Naive thymus-derived CD4-positive, alpha-beta T cell (primary cell): ENCODE measurements at regions not wholly inside any gene's neighbourhood (a gene's known extent, or its start where the extent isn't known, plus 50 kb on each side); places are given as distances from the start of the nearest gene placed in this dataset.

Experiments used
- ATAC-seq: fragments of 150-1000 bp; cut with Tn5 transposase; 2 replicates; pipeline ENCODE4 v1.10.0; 2021; ENCODE audit warnings: mild to moderate bottlenecking, moderate library complexity
- CTCF ChIA-PET: fragments of 350-600 bp; sonication (Branson Sonifier 250); formaldehyde crosslinking; loops from one replicate; lab custom pipeline; 2021; ENCODE audit warnings: antibody characterized with exemption; lab: Charles Lee
- POLR2A ChIA-PET: fragments of 350-600 bp; sonication (Branson Sonifier 250); formaldehyde crosslinking; loops from one replicate; lab custom pipeline; 2021; ENCODE audit warnings: antibody characterized with exemption, inconsistent platforms; lab: Charles Lee
- DNase-seq, 9 donors: peaks; one replicate each; pipeline versions ENCODE4 v3.0.0 to v3.0.0-alpha.2; 2020 to 2022; ENCODE audit warnings: mixed read lengths in 1 of 9
- H3K27ac ChIP-seq: one replicate; pipeline ENCODE4 v1.7.0; 2013; ENCODE audit warnings: mild to moderate bottlenecking, low read depth, low read length, moderate library complexity
- H3K27me3 ChIP-seq, 2 donors: one replicate each; pipeline ENCODE4 v1.7.0; 2013; ENCODE audit warnings: low read length in 2 of 2, mild to moderate bottlenecking in 2 of 2, moderate library complexity in 2 of 2; ENCODE audit not compliant: control insufficient read depth in 2 of 2, insufficient read depth in 2 of 2
- H3K36me3 ChIP-seq, 3 experiments: 1 replicate in 2 of 3; 2 replicates in 1 of 3; pipeline ENCODE4 v1.7.0; 2013; ENCODE audit warnings: low read length in 3 of 3, mild to moderate bottlenecking in 3 of 3, moderate library complexity in 1 of 3; ENCODE audit not compliant: insufficient read depth in 3 of 3, control insufficient read depth in 2 of 3
- H3K4me1 ChIP-seq, 2 donors: one replicate each; pipeline ENCODE4 v1.7.0; 2013; ENCODE audit warnings: low read length in 2 of 2, mild to moderate bottlenecking in 2 of 2, moderate library complexity in 1 of 2; ENCODE audit not compliant: control insufficient read depth in 2 of 2, insufficient read depth in 2 of 2
- H3K4me3 ChIP-seq: 2 replicates; pipeline ENCODE4 v1.7.0; 2013; ENCODE audit warnings: mild to moderate bottlenecking, low read length
- H3K9me3 ChIP-seq, 3 experiments: 1 replicate in 2 of 3; 2 replicates in 1 of 3; pipeline ENCODE4 v1.7.0; 2013; ENCODE audit warnings: low read length in 3 of 3; ENCODE audit not compliant: control insufficient read depth in 2 of 3
- H3K27ac Mint-ChIP-seq, 9 donors: one replicate each; pipeline ENCODE4 v1.8.0; 2020 to 2022; ENCODE audit warnings: mixed read lengths in 9 of 9, mild to moderate bottlenecking in 8 of 9, moderate library complexity in 5 of 9, inconsistent platforms in 2 of 9
- H3K27me3 Mint-ChIP-seq, 5 donors: one replicate each; pipeline ENCODE4 v1.8.0; 2021 to 2022; ENCODE audit warnings: mixed read lengths in 5 of 5, mild to moderate bottlenecking in 1 of 5
- H3K36me3 Mint-ChIP-seq, 5 donors: one replicate each; pipeline ENCODE4 v1.8.0; 2020 to 2022; ENCODE audit warnings: mixed read lengths in 5 of 5, mild to moderate bottlenecking in 3 of 5, inconsistent platforms in 1 of 5
- H3K4me1 Mint-ChIP-seq, 7 donors: one replicate each; pipeline ENCODE4 v1.8.0; 2020 to 2022; ENCODE audit warnings: mixed read lengths in 7 of 7, mild to moderate bottlenecking in 3 of 7, inconsistent platforms in 1 of 7
- H3K4me3 Mint-ChIP-seq, 10 donors: one replicate each; pipeline ENCODE4 v1.8.0; 2020 to 2022; ENCODE audit warnings: mild to moderate bottlenecking in 10 of 10, mixed read lengths in 10 of 10, moderate library complexity in 6 of 10, inconsistent platforms in 2 of 10
- H3K9me3 Mint-ChIP-seq, 11 donors: one replicate each; pipeline ENCODE4 v1.8.0; 2020 to 2022; ENCODE audit warnings: mixed read lengths in 11 of 11, mild to moderate bottlenecking in 4 of 11, inconsistent platforms in 1 of 11, moderate library complexity in 1 of 11
- intact Hi-C, 2 donors: fragments of 100-400 bp; cut with micrococcal nuclease; formaldehyde crosslinking; loops; one replicate each; pipeline ENCODE4 v1.15.1; 2023

GRCh38 chr1:218171302-218171893 is 113.7 kb upstream of the RRP15 start:
- Histone ChIP-seq H3K27me3 (no peaks in the 10 kb centered on the region), H3K4me1 (no peaks in the 10 kb centered on the region), H3K4me3 (no peak overlapping the region), H3K27ac (no peak overlapping the region), H3K9me3 (no peaks in the 10 kb centered on the region), H3K36me3 (no peaks in the 10 kb centered on the region)
- intact Hi-C loops: loop anchor here in 1 of 2 donors (5.0 kb wide), 1 partner anchor 1124 kb away; no protein-coding TSS in a partner anchor
- CTCF ChIA-PET: no interaction called here
- DNase-seq (no peak), ATAC-seq (no peak)
- H3K27me3 Mint-ChIP-seq: peaks cover 20 to 59% (median 29%) of the 10 kb centered on the region in 5 donors
- POLR2A ChIA-PET: no interaction called here
- H3K4me3 Mint-ChIP-seq: no peak overlapping the region
- no peaks in the 10 kb centered on the region for H3K36me3 Mint-ChIP-seq
- H3K27ac Mint-ChIP-seq: no peak overlapping the region
- peaks cover 0 to 3% (median 0%) of the 10 kb centered on the region in 11 donors for H3K9me3 Mint-ChIP-seq
- peaks cover 0 to 2% (median 0%) of the 10 kb centered on the region in 7 donors for H3K4me1 Mint-ChIP-seq

GRCh38 chr1:218182455-218182854 is 102.6 kb upstream of the RRP15 start:
- no peak for DNase-seq
- Histone ChIP-seq H3K36me3 (no peaks in the 10 kb centered on the region), H3K27ac (no peak overlapping the region), H3K4me1 (no peaks in the 10 kb centered on the region), H3K4me3 (no peak overlapping the region), H3K27me3 (no peaks in the 10 kb centered on the region), H3K9me3 (no peaks in the 10 kb centered on the region)
- H3K4me1 Mint-ChIP-seq: no peaks in the 10 kb centered on the region
- peaks cover 0 to 18% (median 4%) of the 10 kb centered on the region in 5 donors for H3K27me3 Mint-ChIP-seq
- ChIA-PET POLR2A (no interaction called here), CTCF (no interaction called here)
- H3K36me3 Mint-ChIP-seq: no peaks in the 10 kb centered on the region
- H3K27ac Mint-ChIP-seq: no peak overlapping the region
- ATAC-seq: no peak
- peaks cover 0 to 3% (median 0%) of the 10 kb centered on the region in 11 donors for H3K9me3 Mint-ChIP-seq
- no peak overlapping the region for H3K4me3 Mint-ChIP-seq
- intact Hi-C loops: no loop called here

GRCh38 chr1:218200979-218201378 is 84.1 kb upstream of the RRP15 start:
- ATAC-seq (no peak), DNase-seq (no peak)
- Histone ChIP-seq H3K36me3 (no peaks in the 10 kb centered on the region), H3K27ac (no peak overlapping the region), H3K9me3 (no peaks in the 10 kb centered on the region), H3K27me3 (no peaks in the 10 kb centered on the region), H3K4me1 (no peaks in the 10 kb centered on the region), H3K4me3 (no peak overlapping the region)
- peaks cover 0 to 15% (median 1%) of the 10 kb centered on the region in 11 donors for H3K9me3 Mint-ChIP-seq
- H3K27ac Mint-ChIP-seq: no peak overlapping the region
- CTCF ChIA-PET: no interaction called here
- H3K4me3 Mint-ChIP-seq: no peak overlapping the region
- POLR2A ChIA-PET: no interaction called here
- H3K36me3 Mint-ChIP-seq: no peaks in the 10 kb centered on the region
- intact Hi-C loops: no loop called here
- H3K27me3 Mint-ChIP-seq: peaks cover 0 to 25% (median 0%) of the 10 kb centered on the region in 5 donors
- no peaks in the 10 kb centered on the region for H3K4me1 Mint-ChIP-seq

- H3K27ac Mint-ChIP-seq: no peak overlapping the region
- Histone ChIP-seq H3K9me3 (no peaks in the 10 kb centered on the region), H3K4me1 (no peaks in the 10 kb centered on the region), H3K36me3 (no peaks in the 10 kb centered on the region), H3K27me3 (no peaks in the 10 kb centered on the region), H3K4me3 (no peak overlapping the region), H3K27ac (no peak overlapping the region)
- peaks cover 0 to 15% (median 1%) of the 10 kb centered on the region in 11 donors for H3K9me3 Mint-ChIP-seq
- no peaks in the 10 kb centered on the region for H3K36me3 Mint-ChIP-seq
- H3K27me3 Mint-ChIP-seq: peaks cover 0 to 23% (median 0%) of the 10 kb centered on the region in 5 donors
- no peak overlapping the region for H3K4me3 Mint-ChIP-seq
- CTCF ChIA-PET: no interaction called here
- POLR2A ChIA-PET: no interaction called here
- ATAC-seq (no peak), DNase-seq (no peak)
- intact Hi-C loops: no loop called here
- H3K4me1 Mint-ChIP-seq: no peaks in the 10 kb centered on the region
These were observed 83.5 kb upstream of the RRP15 start for GRCh38 chr1:218201601-218202000.

GRCh38 chr1:218205721-218206120 is 79.4 kb upstream of the RRP15 start:
- no peak for ATAC-seq
- no peaks in the 10 kb centered on the region for H3K4me1 ChIP-seq

GRCh38 chr1:218207194-218207593 is 77.9 kb upstream of the RRP15 start:
- CTCF ChIA-PET: no interaction called here
- H3K27ac ChIP-seq: no peak overlapping the region
- no peaks in the 10 kb centered on the region for H3K36me3 ChIP-seq
- DNase-seq (no peak), ATAC-seq (no peak)
- H3K9me3 Mint-ChIP-seq: peaks cover 0 to 15% (median 1%) of the 10 kb centered on the region in 11 donors
- H3K9me3 ChIP-seq: no peaks in the 10 kb centered on the region
- H3K4me1 ChIP-seq: no peaks in the 10 kb centered on the region
- H3K4me1 Mint-ChIP-seq: no peaks in the 10 kb centered on the region
- no peak overlapping the region for H3K4me3 Mint-ChIP-seq
- POLR2A ChIA-PET: no interaction called here
- H3K27me3 ChIP-seq: no peaks in the 10 kb centered on the region
- no peak overlapping the region for H3K4me3 ChIP-seq
- peaks cover 2 to 33% (median 13%) of the 10 kb centered on the region in 5 donors for H3K27me3 Mint-ChIP-seq
- H3K36me3 Mint-ChIP-seq: no peaks in the 10 kb centered on the region
- H3K27ac Mint-ChIP-seq: no peak overlapping the region
- intact Hi-C loops: no loop called here

More at GRCh38 chr1:218205721-218206120, 79.4 kb upstream of the RRP15 start:
- Histone ChIP-seq H3K4me3 (no peak overlapping the region), H3K27me3 (no peaks in the 10 kb centered on the region), H3K36me3 (no peaks in the 10 kb centered on the region), H3K9me3 (no peaks in the 10 kb centered on the region), H3K27ac (no peak overlapping the region)
- Mint-ChIP-seq H3K27ac (no peak overlapping the region), H3K36me3 (no peaks in the 10 kb centered on the region), H3K4me3 (no peak overlapping the region), H3K27me3 (peaks cover 2 to 29% (median 13%) of the 10 kb centered on the region in 5 donors), H3K9me3 (peaks cover 0 to 15% (median 1%) of the 10 kb centered on the region in 11 donors), H3K4me1 (no peaks in the 10 kb centered on the region)
- intact Hi-C loops: no loop called here
- no peak for DNase-seq
- ChIA-PET CTCF (no interaction called here), POLR2A (no interaction called here)

- Mint-ChIP-seq H3K4me3 (no peak overlapping the region), H3K36me3 (no peaks in the 10 kb centered on the region), H3K27me3 (peaks cover 2 to 43% (median 22%) of the 10 kb centered on the region in 5 donors), H3K9me3 (peaks cover 0 to 6% (median 0%) of the 10 kb centered on the region in 11 donors), H3K4me1 (no peaks in the 10 kb centered on the region), H3K27ac (no peak overlapping the region)
- no peaks in the 10 kb centered on the region for H3K9me3 ChIP-seq
- no peak overlapping the region for H3K4me3 ChIP-seq
- no peak overlapping the region for H3K27ac ChIP-seq
- H3K27me3 ChIP-seq: no peaks in the 10 kb centered on the region
- intact Hi-C loops: no loop called here
- ATAC-seq (no peak), DNase-seq (no peak)
- POLR2A ChIA-PET: no interaction called here
- H3K4me1 ChIP-seq: no peaks in the 10 kb centered on the region
- no peaks in the 10 kb centered on the region for H3K36me3 ChIP-seq
- CTCF ChIA-PET: no interaction called here
These were observed 75.7 kb upstream of the RRP15 start for GRCh38 chr1:218209351-218209861.
